ENCODE measurements at regions not wholly inside any gene's neighbourhood (a gene's known extent, or its start where the extent isn't known, plus 50 kb on each side); places are given as distances from the start of the nearest gene placed in this dataset.

DNA sequence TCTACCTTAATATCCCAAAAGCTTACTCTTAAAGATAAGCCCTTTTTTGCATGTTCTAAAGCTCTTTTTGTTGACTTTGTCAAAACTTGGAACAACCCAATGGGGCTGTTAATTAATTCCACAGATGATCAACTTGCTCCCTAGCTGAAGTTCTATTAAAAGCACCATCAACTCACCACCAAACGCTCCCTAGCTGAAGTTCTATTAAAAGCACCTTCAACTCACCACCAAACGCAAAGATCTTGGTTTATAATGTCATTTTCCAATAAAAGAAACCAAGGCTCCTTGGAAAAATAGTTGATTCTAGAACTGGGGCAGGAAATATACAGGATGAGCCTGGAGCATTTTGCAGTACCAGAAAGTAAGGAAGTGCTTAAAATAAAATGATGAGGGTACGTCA lies 122.3 kb upstream of the STT3B start:
- H3K4me3 Mint-ChIP-seq, result no peak overlapping the region
- H3K4me1 Mint-ChIP-seq, result peaks cover 24% of the 10 kb centered on the region
- H3K36me3 Mint-ChIP-seq, result no peaks in the 10 kb centered on the region
- no peak for DNase-seq (ENCODE audit: low spot score in 2 of 2, unreplicated experiment in 2 of 2)
- TF ChIP-seq, protein P1, sequence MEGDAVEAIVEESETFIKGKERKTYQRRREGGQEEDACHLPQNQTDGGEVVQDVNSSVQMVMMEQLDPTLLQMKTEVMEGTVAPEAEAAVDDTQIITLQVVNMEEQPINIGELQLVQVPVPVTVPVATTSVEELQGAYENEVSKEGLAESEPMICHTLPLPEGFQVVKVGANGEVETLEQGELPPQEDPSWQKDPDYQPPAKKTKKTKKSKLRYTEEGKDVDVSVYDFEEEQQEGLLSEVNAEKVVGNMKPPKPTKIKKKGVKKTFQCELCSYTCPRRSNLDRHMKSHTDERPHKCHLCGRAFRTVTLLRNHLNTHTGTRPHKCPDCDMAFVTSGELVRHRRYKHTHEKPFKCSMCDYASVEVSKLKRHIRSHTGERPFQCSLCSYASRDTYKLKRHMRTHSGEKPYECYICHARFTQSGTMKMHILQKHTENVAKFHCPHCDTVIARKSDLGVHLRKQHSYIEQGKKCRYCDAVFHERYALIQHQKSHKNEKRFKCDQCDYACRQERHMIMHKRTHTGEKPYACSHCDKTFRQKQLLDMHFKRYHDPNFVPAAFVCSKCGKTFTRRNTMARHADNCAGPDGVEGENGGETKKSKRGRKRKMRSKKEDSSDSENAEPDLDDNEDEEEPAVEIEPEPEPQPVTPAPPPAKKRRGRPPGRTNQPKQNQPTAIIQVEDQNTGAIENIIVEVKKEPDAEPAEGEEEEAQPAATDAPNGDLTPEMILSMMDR (IDR thresholded peaks at IDR 0.05; ENCODE audit: unreplicated experiment), result no peak
- H3K9me3 Mint-ChIP-seq, result no peaks in the 10 kb centered on the region
- H3K27ac Mint-ChIP-seq, result no peak overlapping the region
- H3K27me3 Mint-ChIP-seq (ENCODE audit: low read depth), result no peaks in the 10 kb centered on the region

DNA sequence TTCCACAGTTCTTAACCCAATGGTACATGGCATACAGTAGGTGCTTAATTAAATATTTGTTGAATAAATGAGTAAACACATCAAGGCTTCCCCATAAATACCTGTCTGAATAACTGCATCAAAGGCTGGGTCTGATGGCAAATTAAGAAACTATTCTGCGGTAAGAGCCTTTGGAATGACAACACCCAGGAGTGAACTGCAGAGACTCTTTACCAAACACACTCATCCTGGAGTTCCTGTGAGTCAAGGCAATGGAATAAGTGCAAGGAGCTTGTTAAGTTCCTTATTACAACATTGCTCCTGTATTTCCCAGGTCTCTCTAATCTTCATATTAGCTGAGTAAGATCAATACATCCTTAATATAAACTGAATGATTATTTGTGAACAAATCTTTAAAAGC lies 119.9 kb upstream of the STT3B start:
- peaks cover 17% of the 10 kb centered on the region for H3K4me1 Mint-ChIP-seq
- no peak for DNase-seq (ENCODE audit: low spot score in 2 of 2, unreplicated experiment in 2 of 2)
- no peaks in the 10 kb centered on the region for H3K9me3 Mint-ChIP-seq
- H3K27me3 Mint-ChIP-seq (ENCODE audit: low read depth), result no peaks in the 10 kb centered on the region
- TF ChIP-seq, protein P1 (IDR thresholded peaks at IDR 0.05; ENCODE audit: unreplicated experiment), result no peak
- H3K4me3 Mint-ChIP-seq, result no peak overlapping the region
- H3K27ac Mint-ChIP-seq, result no peak overlapping the region
- H3K36me3 Mint-ChIP-seq, result no peaks in the 10 kb centered on the region

GRCh38 chr3:31413515-31413914 lies 119.2 kb upstream of the STT3B start:
- no peaks in the 10 kb centered on the region for H3K9me3 Mint-ChIP-seq
- H3K4me1 Mint-ChIP-seq, result peaks cover 17% of the 10 kb centered on the region
- TF ChIP-seq, protein P1 (IDR thresholded peaks at IDR 0.05; ENCODE audit: unreplicated experiment), result no peak
- H3K4me3 Mint-ChIP-seq, result no peak overlapping the region
- no peaks in the 10 kb centered on the region for H3K36me3 Mint-ChIP-seq
- H3K27ac Mint-ChIP-seq, result no peak overlapping the region
- no peak for DNase-seq (ENCODE audit: low spot score in 2 of 2, unreplicated experiment in 2 of 2)
- no peaks in the 10 kb centered on the region for H3K27me3 Mint-ChIP-seq (ENCODE audit: low read depth)

DNA sequence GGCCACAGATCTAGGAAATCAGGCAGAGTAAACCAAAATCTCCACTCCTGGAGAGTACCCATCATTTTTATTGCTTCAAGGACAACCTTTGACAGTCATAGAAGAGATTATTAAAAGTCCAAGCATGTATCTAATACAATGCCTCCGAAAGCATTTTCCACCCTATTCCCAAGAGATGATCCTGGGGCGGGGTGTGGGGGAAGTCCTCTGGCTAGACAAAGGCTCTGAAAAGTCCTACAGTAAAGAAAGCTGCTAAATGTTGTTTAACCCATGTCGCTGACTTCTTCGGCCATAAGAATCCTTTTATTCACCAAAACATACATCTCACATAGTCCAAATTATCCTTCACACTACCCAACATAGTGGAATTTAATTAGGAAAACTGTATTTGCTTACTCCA lies 115.7 kb upstream of the STT3B start:
- H3K27me3 Mint-ChIP-seq (ENCODE audit: low read depth), result no peaks in the 10 kb centered on the region
- TF ChIP-seq, protein P1 (IDR thresholded peaks at IDR 0.05; ENCODE audit: unreplicated experiment), result no peak
- H3K4me1 Mint-ChIP-seq, result peaks cover 21% of the 10 kb centered on the region
- no peaks in the 10 kb centered on the region for H3K36me3 Mint-ChIP-seq
- no peak for DNase-seq (ENCODE audit: low spot score in 2 of 2, unreplicated experiment in 2 of 2)
- H3K27ac Mint-ChIP-seq, result no peak overlapping the region
- peaks cover 6% of the 10 kb centered on the region for H3K9me3 Mint-ChIP-seq
- H3K4me3 Mint-ChIP-seq, result no peak overlapping the region

DNA sequence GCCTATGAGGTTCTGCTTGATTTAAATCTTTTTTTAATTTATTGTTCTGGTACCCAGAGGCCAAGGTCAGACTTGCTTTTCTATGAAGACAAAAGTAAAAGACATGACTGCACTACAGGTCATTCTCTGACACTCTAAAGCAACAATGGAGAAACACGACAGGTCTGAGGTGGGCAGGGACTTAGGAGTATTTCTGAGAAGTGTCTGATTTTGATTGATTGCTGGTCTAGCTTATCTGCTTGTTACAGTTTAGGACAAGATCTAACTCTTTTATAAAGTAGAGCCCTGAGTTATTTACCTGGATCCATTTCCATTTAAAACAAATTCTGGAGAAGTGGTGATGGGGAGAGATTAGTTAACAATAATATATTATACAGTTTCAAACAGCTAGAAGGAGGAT lies 115.2 kb upstream of the STT3B start:
- no peaks in the 10 kb centered on the region for H3K27me3 Mint-ChIP-seq (ENCODE audit: low read depth)
- peaks cover 6% of the 10 kb centered on the region for H3K9me3 Mint-ChIP-seq
- no peak overlapping the region for H3K4me3 Mint-ChIP-seq
- H3K4me1 Mint-ChIP-seq, result peaks cover 23% of the 10 kb centered on the region
- H3K36me3 Mint-ChIP-seq, result no peaks in the 10 kb centered on the region
- no peak for DNase-seq (ENCODE audit: low spot score in 2 of 2, unreplicated experiment in 2 of 2)
- H3K27ac Mint-ChIP-seq, result no peak overlapping the region
- TF ChIP-seq, protein P1 (IDR thresholded peaks at IDR 0.05; ENCODE audit: unreplicated experiment), result no peak

DNA sequence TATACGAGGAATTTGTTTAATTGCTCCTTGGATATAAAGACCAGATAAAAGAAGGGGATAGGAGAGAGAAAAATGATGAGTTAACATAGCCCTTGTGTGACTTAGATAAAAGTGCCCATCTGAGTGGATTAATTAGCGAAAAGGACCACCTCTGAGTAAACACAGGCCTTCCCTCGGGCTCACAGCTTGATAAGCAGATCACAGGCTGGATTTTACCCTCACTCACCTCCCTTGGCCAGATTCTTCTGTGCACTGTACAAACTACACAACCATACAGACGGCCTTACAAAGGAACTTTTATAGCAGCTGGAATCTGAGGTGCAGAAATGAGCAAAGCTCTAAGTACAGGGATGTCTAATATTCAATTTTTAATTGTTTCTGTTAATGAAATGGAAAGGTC lies 112.4 kb upstream of the STT3B start:
- Mint-ChIP-seq H3K9me3 (peaks cover 10% of the 10 kb centered on the region), H3K27me3 (ENCODE audit: low read depth) (no peaks in the 10 kb centered on the region)

More for the DNA sequence above, 112.4 kb upstream of the STT3B start:
- TF ChIP-seq, protein P1 (IDR thresholded peaks at IDR 0.05; ENCODE audit: unreplicated experiment), result no peak
- Mint-ChIP-seq H3K4me3 (no peak overlapping the region), H3K4me1 (peaks cover 36% of the 10 kb centered on the region), H3K36me3 (no peaks in the 10 kb centered on the region), H3K27ac (peak overlapping the region; percentile 2)
- no peak for DNase-seq (ENCODE audit: low spot score in 2 of 2, unreplicated experiment in 2 of 2)
